PC-9 (cell line): ENCODE measurements at regions not wholly inside any gene's neighbourhood (a gene's known extent, or its start where the extent isn't known, plus 50 kb on each side); places are given as distances from the start of the nearest gene placed in this dataset.

Source experiments
- BruUV-seq: library from RNA; stranded (reverse); fragments of 400-500 nt; replicated peaks from 2 replicates; lab custom pipeline; 2021; lab: Mats Ljungman, UMichigan
- CTCF ChIA-PET: fragments of 300-600 bp; sonication (Branson Sonifier 250); formaldehyde crosslinking; loops from one replicate; lab custom pipeline; 2022; ENCODE audit warnings: antibody characterized with exemption; lab: Charles Lee
- POLR2A ChIA-PET: fragments of 300-600 bp; sonication (Branson Sonifier 250); formaldehyde crosslinking; loops from one replicate; lab custom pipeline; 2022; ENCODE audit warnings: antibody characterized with exemption; ENCODE audit not compliant: unreplicated experiment; lab: Charles Lee
- DNase-seq, 2 experiments: peaks; one replicate each; pipeline versions ENCODE4 v3.0.0 to v3.0.0-alpha.2; 2015 to 2022; ENCODE audit warnings: mixed read lengths in 1 of 2
- H2AFZ ChIP-seq: fragments of 200-600 bp; sonication (generic); 2 replicates; pipeline ENCODE4 v1.8.1; 2017; ENCODE audit warnings: antibody characterized with exemption
- H3F3A ChIP-seq: fragments of 200-600 bp; sonication (generic); 2 replicates; pipeline ENCODE4 v1.8.1; 2017; ENCODE audit warnings: antibody characterized with exemption, mild to moderate bottlenecking, low read depth; ENCODE audit not compliant: insufficient read depth
- H3K27ac ChIP-seq: fragments of 200-600 bp; sonication (generic); 2 replicates; pipeline ENCODE4 v1.6.1; 2016; ENCODE audit warnings: mixed run types
- H3K27me3 ChIP-seq: fragments of 200-600 bp; sonication (generic); 2 replicates; pipeline ENCODE4 v1.6.1; 2016; ENCODE audit warnings: low read depth, mixed run types; ENCODE audit not compliant: insufficient read depth
- H3K36me3 ChIP-seq: fragments of 200-600 bp; sonication (generic); 2 replicates; pipeline ENCODE4 v1.6.1; 2016; ENCODE audit warnings: low read depth, mixed run types
- H3K4me1 ChIP-seq: fragments of 200-600 bp; sonication (generic); replicated peaks from 2 replicates; pipeline ENCODE4 v1.6.1; 2016; ENCODE audit warnings: mixed run types; ENCODE audit not compliant: insufficient read depth
- H3K4me2 ChIP-seq: fragments of 200-600 bp; sonication (generic); 2 replicates; pipeline ENCODE4 v1.6.1; 2017; ENCODE audit warnings: mixed run types
- H3K4me3 ChIP-seq: fragments of 200-600 bp; sonication (generic); 2 replicates; pipeline ENCODE4 v1.6.1; 2016; ENCODE audit warnings: mixed run types
- H3K79me2 ChIP-seq: fragments of 200-600 bp; sonication (generic); 2 replicates; pipeline ENCODE4 v1.6.1; 2017; ENCODE audit warnings: low read depth, mixed run types
- H3K9me2 ChIP-seq: fragments of 200-600 bp; sonication (generic); 2 replicates; pipeline ENCODE4 v1.8.1; 2017; ENCODE audit warnings: mild to moderate bottlenecking; ENCODE audit not compliant: insufficient read depth
- H3K9me3 ChIP-seq: fragments of 200-600 bp; sonication (generic); 2 replicates; pipeline ENCODE4 v1.8.1; 2016; ENCODE audit warnings: low read depth; ENCODE audit not compliant: insufficient read depth
- H4K20me1 ChIP-seq: fragments of 200-600 bp; sonication (generic); 2 replicates; pipeline ENCODE4 v1.8.1; 2017; ENCODE audit not compliant: insufficient read depth
- EZH2 ChIP-seq: fragments of 200-600 bp; sonication (generic); IDR thresholded peaks from 2 replicates; pipeline ENCODE4 v1.8.0; 2017; ENCODE audit warnings: antibody characterized with exemption, low read depth
- intact Hi-C: fragments of 100-400 bp; cut with micrococcal nuclease; formaldehyde crosslinking; loops from one replicate; pipeline ENCODE4 v1.10.0; 2022; ENCODE audit not compliant: unreplicated experiment
- TF ChIP-seq, protein P1 (sequence below): fragments of 200-600 bp; sonication (generic); conservative IDR thresholded peaks from 2 replicates; pipeline ENCODE4 v1.6.1; 2017; ENCODE audit warnings: mixed run types, antibody characterized with exemption, mild to moderate bottlenecking, moderate library complexity

DNA sequence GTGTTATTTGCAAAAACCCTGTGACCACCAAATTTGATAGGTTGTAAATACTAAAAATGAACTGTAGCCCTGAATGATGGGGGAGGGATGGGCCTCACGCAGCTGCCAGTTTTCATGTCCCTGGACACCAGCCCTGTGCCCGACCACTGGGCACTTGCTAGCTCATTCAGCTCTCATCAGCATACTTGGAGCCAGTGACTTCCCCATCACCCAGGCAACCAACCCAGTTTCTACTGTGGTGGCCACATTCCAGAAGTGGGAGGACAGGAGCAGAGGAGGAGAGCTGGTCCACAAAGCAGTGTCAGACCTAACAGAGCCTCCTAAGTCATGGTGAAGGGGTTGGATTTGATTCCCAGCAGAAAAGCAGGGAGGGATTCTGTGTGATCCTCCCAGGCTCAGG lies 128.2 kb downstream of the CPEB2 start:
- ChIA-PET POLR2A (no interaction called here), CTCF (no interaction called here)
- no peak overlapping the region for H3K27ac ChIP-seq
- no peak overlapping the region for H3K4me2 ChIP-seq
- no peaks in the 10 kb centered on the region for H4K20me1 ChIP-seq
- H3K79me2 ChIP-seq: no peaks in the 10 kb centered on the region
- H3K36me3 ChIP-seq: no peaks in the 10 kb centered on the region
- intact Hi-C loops: no loop called here
- H3K4me1 ChIP-seq: no peaks in the 10 kb centered on the region
- no peak for TF ChIP-seq EZH2
- TF ChIP-seq, protein P1, sequence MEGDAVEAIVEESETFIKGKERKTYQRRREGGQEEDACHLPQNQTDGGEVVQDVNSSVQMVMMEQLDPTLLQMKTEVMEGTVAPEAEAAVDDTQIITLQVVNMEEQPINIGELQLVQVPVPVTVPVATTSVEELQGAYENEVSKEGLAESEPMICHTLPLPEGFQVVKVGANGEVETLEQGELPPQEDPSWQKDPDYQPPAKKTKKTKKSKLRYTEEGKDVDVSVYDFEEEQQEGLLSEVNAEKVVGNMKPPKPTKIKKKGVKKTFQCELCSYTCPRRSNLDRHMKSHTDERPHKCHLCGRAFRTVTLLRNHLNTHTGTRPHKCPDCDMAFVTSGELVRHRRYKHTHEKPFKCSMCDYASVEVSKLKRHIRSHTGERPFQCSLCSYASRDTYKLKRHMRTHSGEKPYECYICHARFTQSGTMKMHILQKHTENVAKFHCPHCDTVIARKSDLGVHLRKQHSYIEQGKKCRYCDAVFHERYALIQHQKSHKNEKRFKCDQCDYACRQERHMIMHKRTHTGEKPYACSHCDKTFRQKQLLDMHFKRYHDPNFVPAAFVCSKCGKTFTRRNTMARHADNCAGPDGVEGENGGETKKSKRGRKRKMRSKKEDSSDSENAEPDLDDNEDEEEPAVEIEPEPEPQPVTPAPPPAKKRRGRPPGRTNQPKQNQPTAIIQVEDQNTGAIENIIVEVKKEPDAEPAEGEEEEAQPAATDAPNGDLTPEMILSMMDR: no peak
- H3K9me2 ChIP-seq: no peaks in the 10 kb centered on the region
- H3K4me3 ChIP-seq: no peak overlapping the region
- no peak for DNase-seq
- no peaks in the 10 kb centered on the region for H3F3A ChIP-seq
- no peak overlapping the region for H2AFZ ChIP-seq
- no TSS peak for BruUV-seq
- no peaks in the 10 kb centered on the region for H3K27me3 ChIP-seq
- H3K9me3 ChIP-seq: no peaks in the 10 kb centered on the region

- Histone ChIP-seq H3K9me3 (no peaks in the 10 kb centered on the region), H3K27me3 (no peaks in the 10 kb centered on the region), H3K4me1 (no peaks in the 10 kb centered on the region), H4K20me1 (no peaks in the 10 kb centered on the region), H3K9me2 (no peaks in the 10 kb centered on the region), H3K36me3 (no peaks in the 10 kb centered on the region), H3K27ac (no peak overlapping the region), H3K4me3 (no peak overlapping the region), H3F3A (no peaks in the 10 kb centered on the region), H3K79me2 (no peaks in the 10 kb centered on the region), H2AFZ (no peak overlapping the region), H3K4me2 (no peak overlapping the region)
- POLR2A ChIA-PET: no interaction called here
- intact Hi-C loops: no loop called here
- DNase-seq: peak; percentile 8 to 55
- no TSS peak for BruUV-seq
- TF ChIP-seq EZH2: no peak
- TF ChIP-seq, protein P1: no peak
- CTCF ChIA-PET: no interaction called here
Measured at GRCh38 chr4:15131551-15131950, 129.3 kb downstream of the CPEB2 start.

DNA sequence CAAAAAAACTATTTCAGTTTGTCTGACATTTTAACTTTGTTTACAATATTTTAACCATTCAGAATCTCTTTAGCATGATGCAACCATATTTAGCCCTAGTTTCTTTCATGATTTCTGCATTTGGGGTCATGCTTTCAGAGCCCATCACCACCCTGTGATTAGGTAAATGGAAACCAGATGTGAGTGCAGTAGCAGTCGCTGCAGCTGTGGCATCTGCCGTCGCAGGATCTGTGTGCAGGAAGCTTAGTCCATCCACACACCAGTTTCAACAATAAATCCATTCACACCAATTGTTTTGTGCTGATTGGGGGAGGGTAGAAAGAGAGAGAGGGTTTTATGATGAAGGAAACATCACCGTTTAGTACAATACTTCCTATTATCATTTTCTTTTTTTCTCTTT lies 130.5 kb downstream of the CPEB2 start:
- Histone ChIP-seq H3K4me2 (no peak overlapping the region), H4K20me1 (no peaks in the 10 kb centered on the region), H2AFZ (no peak overlapping the region), H3K4me3 (no peak overlapping the region), H3K9me2 (no peaks in the 10 kb centered on the region), H3K79me2 (no peaks in the 10 kb centered on the region), H3K9me3 (no peaks in the 10 kb centered on the region), H3K4me1 (no peaks in the 10 kb centered on the region), H3F3A (no peaks in the 10 kb centered on the region), H3K27ac (no peak overlapping the region), H3K36me3 (no peaks in the 10 kb centered on the region), H3K27me3 (no peaks in the 10 kb centered on the region)
- intact Hi-C loops: no loop called here
- DNase-seq: no peak
- TF ChIP-seq EZH2: no peak
- TF ChIP-seq, protein P1: no peak
- ChIA-PET POLR2A (no interaction called here), CTCF (no interaction called here)
- BruUV-seq: no TSS peak
